ENCODE measurements at regions not wholly inside any gene's neighbourhood (a gene's known extent, or its start where the extent isn't known, plus 50 kb on each side); places are given as distances from the start of the nearest gene placed in this dataset.
"Not testable (repeated sequence)": the region's sequence is repeated elsewhere in the genome, so short reads cannot be mapped to it uniquely, and the experiment has no call there.

DNA sequence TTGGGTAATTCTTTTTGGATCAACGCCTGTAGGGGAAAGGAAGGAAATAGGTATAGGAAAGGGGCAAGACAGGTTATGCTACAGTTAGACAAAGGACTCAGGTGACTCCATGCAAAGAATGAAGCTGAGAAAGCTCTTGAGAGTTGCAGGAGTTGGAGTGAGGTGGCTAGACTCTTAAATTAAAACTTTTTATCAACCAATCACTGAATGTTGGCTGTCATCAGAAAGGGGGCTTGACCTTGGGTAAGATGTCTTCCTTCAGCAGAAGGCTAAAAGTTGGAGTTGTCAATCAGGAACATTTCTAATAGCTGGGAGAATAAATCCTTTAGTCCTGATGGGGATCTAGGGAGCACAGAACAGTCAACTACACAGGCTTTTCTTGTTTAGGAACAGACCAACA is 595.4 kb downstream of the SLC16A7 start:
- intact Hi-C loops (cut with micrococcal nuclease) = no loop called here

DNA sequence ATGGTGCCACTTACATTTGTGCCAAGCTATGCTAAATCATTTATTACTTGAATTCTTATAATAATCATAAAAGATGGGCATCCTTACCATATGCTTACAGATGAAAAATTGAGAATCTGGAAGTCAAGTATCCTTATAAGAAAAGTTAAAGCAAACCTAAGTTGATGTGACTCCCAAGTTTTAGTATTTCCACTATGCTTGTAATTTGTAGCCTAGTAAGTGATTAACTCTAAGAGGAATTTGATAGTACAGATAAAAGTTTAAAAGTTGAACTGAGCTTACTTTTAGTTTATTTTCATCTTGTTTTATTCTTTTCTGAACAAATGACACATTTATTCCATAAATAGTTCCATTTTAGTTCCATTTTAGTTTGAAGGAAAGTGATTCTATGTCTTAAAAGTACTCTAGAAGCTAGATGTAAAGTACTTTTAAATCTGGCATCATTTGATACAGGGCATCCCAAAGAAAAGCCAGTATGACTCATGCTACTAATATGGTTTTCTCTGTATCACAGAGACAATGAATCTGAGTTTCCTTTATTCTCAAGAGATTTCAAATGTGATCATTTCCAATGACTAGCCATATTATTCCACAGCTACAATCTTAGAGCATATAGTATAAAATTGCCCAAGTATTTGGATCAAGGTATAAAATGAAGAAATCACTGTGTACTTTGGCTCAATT is 596.0 kb downstream of the SLC16A7 start:
- intact Hi-C loops (cut with micrococcal nuclease) = no loop called here

DNA sequence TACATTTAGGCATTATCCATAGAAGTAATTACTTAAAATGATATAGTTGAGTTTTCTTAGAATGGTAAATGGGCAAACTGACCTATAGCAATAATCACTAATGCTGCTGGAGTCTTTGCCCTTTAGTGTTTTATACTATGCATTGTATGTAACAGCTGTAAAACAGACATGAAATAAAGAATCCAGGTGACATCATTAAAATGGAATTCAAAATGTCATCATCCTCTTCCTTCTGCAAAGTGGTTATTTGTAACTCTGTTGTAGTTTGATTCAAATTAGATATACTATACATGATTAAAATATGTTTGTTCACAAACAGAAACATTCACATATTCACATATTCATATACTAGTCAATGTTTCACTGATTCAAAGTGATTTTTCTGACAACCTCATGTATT is 598.8 kb downstream of the SLC16A7 start:
- intact Hi-C loops (cut with micrococcal nuclease) = no loop called here

DNA sequence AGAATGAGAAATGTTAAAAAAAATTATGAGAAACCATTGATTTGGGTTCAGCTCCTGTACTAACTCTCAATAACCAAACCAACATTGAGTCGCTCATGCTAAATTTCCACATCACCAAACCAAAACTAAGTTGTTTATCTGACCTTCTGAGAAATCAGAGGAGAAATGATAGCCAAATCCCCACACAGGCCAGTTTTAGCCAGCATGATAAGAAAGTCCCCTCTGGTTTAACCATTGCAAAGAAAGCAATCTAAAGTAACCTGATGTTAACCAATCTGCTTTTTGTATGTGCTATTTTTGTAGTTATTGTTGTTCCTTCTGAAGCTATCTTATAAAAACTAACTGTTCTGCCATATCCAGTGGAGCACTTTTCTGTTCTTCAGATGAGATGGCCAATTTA is 599.7 kb downstream of the SLC16A7 start:
- intact Hi-C loops (cut with micrococcal nuclease) = no loop called here

DNA sequence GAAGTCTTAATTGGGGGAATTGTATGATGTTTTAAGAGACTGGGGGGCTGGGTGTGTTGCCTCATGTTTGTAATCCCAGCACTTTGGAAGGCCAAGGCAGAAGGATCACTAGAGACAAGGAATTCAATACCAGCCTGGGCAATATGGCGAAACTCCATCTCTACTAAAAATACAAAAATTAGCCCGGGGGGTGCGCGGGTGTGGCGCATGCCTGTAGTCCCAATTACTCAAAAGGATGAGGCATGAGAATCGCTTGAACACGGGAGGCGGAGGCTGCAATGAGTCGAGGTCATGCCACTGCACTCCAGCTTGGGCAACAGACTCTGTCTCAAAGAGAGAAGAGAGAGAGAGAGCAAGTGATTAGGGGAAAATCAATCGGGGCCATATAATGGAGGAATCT is 600.5 kb downstream of the SLC16A7 start:
- intact Hi-C loops (cut with micrococcal nuclease) = no loop called here

DNA sequence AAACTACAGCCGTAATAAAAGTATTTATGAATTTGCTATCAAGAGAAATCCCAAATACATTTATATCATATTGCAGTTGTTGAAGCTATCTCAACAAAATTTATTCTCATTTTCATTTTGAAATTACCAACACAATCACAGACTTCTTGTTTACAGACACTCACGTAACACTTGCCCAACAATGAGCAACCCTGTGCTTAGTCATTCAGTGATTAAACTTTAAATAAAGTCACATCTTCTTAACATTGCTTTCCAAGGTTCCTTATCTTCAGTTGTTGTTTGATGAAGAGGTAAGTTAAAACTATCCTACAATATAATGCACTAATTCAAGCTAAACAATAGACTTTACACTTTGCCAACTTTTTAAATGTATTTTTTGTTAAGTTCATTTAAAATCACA is 601.8 kb downstream of the SLC16A7 start:
- intact Hi-C loops (cut with micrococcal nuclease) = no loop called here

DNA sequence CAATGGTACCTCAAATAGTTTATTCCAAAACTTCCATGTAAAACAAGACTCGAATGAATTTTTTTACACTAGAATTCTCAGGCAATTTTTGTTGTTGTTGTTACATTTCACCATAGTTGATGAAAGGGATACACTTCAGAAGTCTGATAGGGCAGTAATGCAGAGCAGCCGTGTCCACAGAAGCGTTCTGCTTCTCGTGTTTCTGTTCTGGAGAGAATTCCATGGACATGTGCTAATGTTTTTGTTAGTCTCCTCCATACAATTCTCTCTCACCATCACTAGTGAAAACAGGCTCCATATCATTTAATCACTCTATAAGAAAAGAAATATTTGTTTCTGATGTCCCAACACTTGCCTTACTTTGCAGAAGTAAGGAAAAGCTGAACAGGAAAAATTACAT is 606.1 kb downstream of the SLC16A7 start:
- intact Hi-C loops (cut with micrococcal nuclease) = no loop called here

DNA sequence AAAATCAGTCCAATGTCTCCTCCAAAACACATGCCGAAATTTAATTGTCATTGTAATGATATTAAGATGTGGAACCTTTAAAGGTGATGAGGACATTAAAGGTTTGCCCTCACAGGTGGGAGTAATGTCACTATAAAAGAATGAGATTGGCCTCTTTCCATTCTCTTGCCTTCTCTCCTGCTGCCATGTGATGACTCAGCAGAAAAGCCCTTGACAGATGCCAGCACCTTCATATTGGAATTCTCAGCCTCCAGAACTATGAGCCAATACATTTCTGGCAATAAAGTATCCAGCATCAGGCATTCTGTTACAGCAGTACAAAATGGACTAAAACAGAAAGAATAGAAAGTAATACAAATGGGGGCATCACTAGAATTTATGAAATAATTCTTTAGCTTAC is 609.7 kb downstream of the SLC16A7 start:
- intact Hi-C loops (cut with micrococcal nuclease) = no loop called here

DNA sequence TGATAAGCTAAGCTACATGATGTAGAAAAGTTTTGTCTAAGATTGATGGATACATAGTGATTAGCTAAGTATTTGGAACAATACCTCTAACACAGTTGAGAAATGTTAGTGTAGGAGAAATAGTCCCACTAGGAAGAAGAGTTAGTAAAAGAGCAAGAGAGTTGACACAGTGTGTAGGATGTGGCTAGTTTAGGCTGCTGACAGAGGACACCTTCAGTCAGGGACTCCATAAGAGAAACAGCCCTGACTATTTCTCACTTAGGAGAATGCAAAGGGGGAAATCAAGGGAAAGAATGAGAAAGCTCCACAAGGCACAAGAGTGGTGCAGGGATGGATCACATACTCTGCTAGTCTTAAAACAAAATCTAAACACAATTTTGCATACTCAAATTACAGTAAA is 613.7 kb downstream of the SLC16A7 start:
- intact Hi-C loops (cut with micrococcal nuclease) = loop anchor here (2.0 kb wide), 1 partner anchor 347 kb away; no protein-coding TSS in a partner anchor

DNA sequence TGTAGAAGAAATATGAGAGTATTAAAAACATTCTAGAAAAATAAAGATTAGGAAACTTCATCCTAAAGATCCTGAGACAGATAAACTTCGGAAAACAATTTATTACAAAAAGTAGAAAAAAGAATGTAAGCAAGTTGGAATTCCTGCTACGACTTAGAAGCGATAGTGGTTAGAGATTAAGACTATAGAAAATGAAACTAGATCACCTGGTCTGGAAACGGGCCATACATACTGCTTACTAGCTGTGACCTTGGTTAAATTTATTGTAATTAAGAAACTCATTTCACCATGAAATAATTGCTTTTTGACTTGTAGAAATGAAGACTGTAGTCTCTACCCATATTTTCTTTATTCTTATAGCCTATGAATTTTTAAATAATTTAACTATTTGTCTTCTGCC is 614.1 kb downstream of the SLC16A7 start:
- intact Hi-C loops (cut with micrococcal nuclease) = loop anchor here (2.0 kb wide), 1 partner anchor 347 kb away; no protein-coding TSS in a partner anchor

DNA sequence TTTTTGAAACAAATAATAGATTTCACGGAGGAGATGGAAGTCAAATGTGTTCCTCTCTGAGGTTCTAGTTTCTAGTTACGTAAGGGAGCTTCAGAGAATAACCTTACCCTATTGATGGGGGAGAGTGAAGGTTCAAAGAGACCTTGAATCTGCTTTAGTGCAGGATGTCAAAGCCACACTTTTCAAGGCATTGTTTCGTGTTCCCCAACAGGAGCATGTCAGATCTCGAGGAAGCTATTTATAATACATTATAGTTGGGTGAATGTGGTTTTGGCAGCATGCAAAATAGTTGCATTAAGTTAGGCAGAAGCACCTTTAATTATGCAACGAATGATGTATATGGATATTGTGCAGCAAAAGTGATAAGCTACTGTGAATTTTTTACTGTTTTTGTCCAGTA is 614.9 kb downstream of the SLC16A7 start:
- intact Hi-C loops (cut with micrococcal nuclease) = no loop called here

DNA sequence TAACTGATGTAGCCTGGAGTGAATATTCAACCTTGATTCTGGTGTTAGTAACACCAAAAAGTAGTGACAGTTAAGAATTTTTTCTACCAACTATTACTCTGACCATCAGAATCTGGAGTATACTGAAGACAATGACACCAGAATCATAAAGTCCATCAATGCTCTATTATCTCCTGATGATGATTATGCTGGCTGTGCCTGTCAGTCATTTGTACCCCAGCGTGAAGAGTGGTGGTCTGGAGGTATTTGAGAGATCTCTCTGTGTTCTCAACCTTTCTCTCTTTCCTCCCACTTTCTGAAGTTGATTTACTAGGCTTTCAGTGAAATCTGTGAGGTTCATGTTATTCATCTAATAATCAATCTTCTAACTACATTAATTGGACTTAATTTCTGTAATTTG is 615.4 kb downstream of the SLC16A7 start:
- intact Hi-C loops (cut with micrococcal nuclease) = no loop called here

DNA sequence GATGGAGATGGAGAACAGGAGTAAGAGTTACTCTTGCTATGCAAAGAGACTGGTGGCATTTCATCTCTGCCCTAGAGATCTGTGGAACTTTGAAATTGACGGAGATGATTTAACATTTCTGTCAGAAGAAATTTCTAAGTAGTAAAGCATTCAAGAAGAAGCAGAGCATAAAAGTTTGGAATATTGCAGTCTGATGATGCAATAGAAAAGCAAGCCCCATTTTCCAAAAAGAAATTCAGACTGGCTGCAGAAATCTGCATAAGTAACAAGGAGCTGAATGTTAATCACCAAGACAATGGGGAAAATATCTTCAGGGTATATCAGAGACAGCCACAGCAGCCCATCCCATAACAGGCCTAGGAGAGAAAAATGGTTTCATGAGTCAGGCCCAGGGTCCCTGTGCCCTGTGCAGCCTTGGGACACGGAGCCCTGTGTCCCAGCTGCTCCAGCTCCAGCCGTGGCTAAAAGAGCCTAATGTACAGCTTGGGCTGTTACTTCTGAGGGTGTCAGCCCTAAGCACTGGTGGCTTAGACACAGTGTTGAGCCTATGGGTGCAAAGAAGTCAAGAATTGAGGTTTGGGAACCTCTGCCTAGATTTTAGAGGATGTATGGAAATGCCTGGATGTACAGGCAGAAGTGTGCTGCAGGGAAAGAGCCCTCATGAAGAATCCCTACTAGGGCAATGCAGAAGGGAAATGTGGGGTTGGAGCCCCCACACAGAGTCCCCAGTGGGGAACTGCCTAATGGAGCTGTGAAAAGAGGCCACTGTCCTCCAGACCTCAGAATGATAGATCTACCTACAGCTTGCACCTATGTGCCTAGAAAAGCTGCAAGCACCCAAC is 616.6 kb downstream of the SLC16A7 start:
- intact Hi-C loops (cut with micrococcal nuclease) = no loop called here

DNA sequence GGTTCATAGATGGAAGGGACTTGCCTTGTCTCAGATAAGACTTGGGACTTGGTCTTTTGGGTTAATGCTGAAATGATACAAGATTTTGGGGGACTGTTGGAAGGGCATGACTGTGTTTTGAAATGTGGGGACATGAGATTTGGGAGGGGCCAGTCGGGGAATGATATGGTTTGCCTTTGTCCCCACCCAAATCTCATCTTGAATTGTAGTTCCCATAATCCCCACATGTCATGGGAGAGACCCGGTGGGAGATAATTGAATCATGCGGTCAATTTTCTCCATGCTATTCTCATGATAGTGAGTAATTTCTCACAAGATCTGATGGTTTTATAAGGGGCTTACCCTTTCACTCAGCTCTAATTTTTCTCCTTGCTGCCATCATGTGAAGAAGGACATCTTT is 617.4 kb downstream of the SLC16A7 start:
- intact Hi-C loops (cut with micrococcal nuclease) = not testable (repeated sequence)

DNA sequence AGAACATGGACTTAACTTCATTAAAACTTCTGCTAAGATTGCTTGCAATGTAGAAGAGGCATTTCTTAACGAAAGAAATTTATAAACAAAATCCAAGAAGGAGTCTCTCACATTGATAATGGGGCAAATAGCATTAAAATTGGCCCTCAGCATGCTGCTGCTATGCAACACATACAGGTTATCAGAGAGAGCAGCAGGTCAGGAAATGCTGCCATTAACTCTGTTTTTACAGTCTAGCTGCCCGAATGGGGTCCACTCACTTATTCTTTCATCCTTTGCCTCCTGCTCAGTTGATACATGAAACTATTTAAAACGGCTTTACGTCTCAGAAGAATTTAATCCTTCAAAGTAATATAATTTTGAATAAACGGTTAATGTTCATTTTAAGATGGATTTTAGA is 620.4 kb downstream of the SLC16A7 start:
- intact Hi-C loops (cut with micrococcal nuclease) = no loop called here

DNA sequence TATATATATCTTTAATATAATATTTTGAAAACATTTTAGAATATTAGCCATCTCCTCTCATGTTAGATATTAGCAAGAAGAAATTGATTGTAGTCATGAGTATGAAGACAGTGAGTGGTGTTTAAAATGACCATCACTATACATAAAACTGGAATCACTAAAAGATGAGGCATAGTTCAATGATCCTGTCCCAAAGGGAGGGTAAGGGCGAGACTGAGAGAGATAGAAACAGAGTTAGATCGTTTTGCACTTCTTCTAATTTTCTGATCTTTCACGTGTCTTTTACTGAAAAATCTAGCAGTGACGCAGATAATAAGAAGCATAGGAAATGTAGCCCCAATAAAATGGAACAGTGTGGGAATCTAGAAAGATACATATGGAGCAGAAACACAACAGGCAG is 627.4 kb downstream of the SLC16A7 start:
- intact Hi-C loops (cut with micrococcal nuclease) = no loop called here

DNA sequence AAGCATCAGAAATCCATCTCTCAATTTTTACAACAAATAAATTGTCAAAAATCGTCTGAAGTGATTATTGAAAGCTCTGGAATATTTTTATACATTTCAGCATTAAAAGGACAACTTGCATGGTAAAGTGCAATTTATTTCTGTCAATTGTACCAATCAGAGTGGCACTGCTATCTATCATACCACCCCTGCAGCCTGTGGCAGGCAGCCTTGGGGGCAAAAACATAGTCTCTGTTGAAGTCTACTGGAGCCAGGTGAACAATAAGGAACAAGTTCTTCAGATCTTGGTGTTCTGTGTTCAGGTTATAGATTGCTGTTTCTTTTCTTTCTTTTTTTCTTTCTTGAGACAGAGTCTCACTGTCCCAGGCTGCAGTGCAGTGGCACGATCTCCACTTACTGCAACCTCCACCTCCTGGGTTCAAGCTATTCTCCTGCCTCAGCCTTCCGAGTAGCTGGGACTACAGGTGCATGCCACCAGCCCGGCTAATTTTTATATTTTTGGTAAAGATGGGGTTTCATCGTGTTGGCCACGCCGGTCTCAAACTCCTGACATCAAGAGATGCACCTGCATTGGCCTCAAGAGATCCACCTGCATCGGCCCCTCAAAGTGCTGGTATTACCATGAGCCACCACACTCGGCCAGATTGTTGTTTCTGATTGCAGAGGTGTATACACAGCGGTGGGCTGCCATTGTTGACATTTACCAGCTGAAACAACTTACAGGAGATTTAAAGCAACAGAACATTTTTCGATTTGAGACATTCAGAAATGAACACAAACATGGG is 629.6 kb downstream of the SLC16A7 start:
- intact Hi-C loops (cut with micrococcal nuclease) = no loop called here

DNA sequence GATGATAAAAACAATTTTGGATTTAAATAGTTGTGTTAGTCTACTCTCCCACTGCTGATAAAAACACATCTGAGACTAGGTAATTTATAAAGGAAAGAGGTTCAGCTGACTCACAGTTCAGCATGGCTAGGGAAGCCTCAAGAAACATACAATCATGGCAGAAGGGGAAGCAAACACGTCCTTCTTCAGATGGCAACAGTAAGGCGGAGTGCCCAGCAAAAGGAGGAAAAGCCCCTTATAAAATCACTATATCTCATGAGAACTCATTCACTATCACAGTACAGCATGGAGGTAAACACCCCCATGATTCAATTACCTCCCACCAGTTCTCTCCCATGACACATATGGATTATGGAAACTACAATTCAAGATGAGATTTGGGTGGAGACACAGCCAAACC is 632.1 kb downstream of the SLC16A7 start:
- intact Hi-C loops (cut with micrococcal nuclease) = no loop called here

DNA sequence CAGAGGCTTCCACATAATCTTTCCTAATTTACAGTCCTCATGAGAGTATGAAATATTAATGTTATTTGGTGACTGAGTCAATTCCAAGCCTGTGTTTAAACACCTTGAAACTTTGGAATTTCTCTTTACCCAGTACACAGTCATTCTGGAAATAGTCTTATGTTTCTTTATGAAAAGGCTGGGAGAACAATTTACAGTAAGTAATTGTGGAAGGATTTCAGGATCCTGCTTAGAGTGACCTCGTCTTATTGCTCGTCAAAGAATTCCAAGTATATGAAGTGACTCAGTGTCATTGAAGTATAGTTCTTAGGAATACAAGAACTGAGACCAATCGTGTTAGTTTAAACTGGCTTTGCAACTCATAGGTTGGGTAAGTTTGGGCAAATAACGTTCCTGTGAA is 634.2 kb downstream of the SLC16A7 start:
- intact Hi-C loops (cut with micrococcal nuclease) = no loop called here

DNA sequence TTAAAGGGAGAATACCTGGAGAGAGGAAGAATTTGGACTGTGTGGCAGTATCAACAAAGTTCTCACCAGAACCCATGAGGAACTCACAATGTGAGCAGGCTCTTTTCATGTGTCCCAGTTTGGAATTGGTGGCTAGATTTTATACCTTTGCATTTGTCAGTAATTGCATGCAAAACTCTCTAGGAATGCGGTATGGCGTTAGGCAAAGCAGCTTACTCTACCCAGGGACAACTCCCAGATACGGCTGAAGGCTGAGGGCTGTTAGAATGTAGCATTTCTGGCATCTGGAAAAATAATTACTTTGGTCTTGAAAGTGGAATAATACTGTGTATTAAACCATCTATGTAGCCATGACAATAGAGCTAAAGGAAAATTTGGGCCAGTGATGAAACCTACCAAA is 635.5 kb downstream of the SLC16A7 start:
- intact Hi-C loops (cut with micrococcal nuclease) = no loop called here

DNA sequence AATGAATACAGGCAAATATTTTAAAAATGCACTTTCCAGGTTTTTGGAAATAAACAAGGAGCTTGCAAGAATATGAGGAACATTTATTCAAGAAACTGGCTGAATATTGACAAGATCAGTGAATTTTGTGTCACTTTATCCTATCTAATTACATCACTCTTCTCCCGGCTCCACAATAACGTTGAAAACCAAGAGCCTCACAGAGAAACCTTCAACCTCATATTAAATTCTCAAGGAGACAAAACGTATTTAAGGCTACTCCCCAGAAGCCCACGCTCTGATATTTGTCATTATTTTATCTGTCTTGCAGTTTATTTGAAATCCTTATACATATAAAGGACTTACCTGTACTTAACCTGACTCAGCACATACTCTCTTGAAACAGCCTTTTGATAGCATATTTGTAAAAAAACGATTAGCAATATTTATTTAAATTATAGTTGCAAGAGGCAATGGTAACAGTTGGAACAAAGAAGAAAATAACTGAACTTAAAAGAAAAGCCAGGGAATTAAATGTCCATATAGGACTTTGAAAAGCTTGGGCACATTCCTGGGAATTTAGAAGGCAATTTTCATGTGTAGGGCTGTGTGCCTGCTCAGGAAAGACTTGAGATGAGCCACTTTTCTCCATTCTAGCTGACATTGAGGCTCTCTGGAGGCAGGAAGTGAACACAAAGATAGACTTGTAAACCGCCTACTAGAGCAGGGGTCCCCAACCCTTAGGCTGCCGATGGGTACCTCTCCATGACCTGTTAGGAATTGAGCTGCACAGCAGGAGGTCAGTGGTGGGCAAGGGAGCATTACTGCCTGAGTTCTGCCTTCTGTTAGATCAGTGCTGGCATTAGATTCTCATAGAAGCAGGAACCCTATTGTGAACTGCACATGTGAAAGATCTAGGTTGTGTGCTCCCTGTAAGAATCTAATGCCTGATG is 636.4 kb downstream of the SLC16A7 start:
- intact Hi-C loops (cut with micrococcal nuclease) = no loop called here

Data from T-helper 1 cell treated with Interleukin-12 subunit alpha and Interleukin-12 subunit beta and Interleukin-4 antibody, amounts not matched to agents 30 ng/mL and 1 ng/mL, for 36 hours (primary cell).